Activated CD4-positive, alpha-beta T cell treated with anti-CD3 and anti-CD28 coated beads, Interleukin-2, amount 50 U/mL, for 48 hours (primary cell): ENCODE measurements at regions not wholly inside any gene's neighbourhood (a gene's known extent, or its start where the extent isn't known, plus 50 kb on each side); places are given as distances from the start of the nearest gene placed in this dataset.
"Not testable (repeated sequence)": the region's sequence is repeated elsewhere in the genome, so short reads cannot be mapped to it uniquely, and the experiment has no call there.

Source experiments
- DNase-seq, 2 experiments: peaks; one replicate each; pipeline ENCODE4 v3.0.0-alpha.2; 2020

- DNase-seq = not testable (repeated sequence)
Observed at GRCh38 chr2:172264820-172265219, 162.1 kb upstream of the DLX2 start.

GRCh38 chr2:172269507-172270244, 157.7 kb upstream of the ITGA6 start:
- DNase-seq = not testable (repeated sequence)

- no peak for DNase-seq
Observed at GRCh38 chr2:172270278-172271079, 156.9 kb upstream of the ITGA6 start.

- no peak for DNase-seq
Observed at GRCh38 chr2:172273910-172274571, 153.3 kb upstream of the ITGA6 start.

GRCh38 chr2:172275239-172275638, 152.1 kb upstream of the ITGA6 start:
- DNase-seq = no peak

- no peak for DNase-seq
Observed at GRCh38 chr2:172276961-172277360, 150.4 kb upstream of the ITGA6 start.

GRCh38 chr2:172278667-172279066, 148.7 kb upstream of the ITGA6 start:
- no peak for DNase-seq

GRCh38 chr2:172279214-172279613, 148.2 kb upstream of the ITGA6 start:
- DNase-seq = no peak

GRCh38 chr2:172279813-172280212, 147.6 kb upstream of the ITGA6 start:
- DNase-seq = no peak

GRCh38 chr2:172280571-172281361, 146.6 kb upstream of the ITGA6 start:
- no peak for DNase-seq

GRCh38 chr2:172281648-172282570, 145.5 kb upstream of the ITGA6 start:
- no peak for DNase-seq

GRCh38 chr2:172282944-172283343, 144.4 kb upstream of the ITGA6 start:
- no peak for DNase-seq

- no peak for DNase-seq
Observed at GRCh38 chr2:172283476-172283875, 143.9 kb upstream of the ITGA6 start.

- DNase-seq = no peak
Observed at GRCh38 chr2:172284209-172284608, 143.2 kb upstream of the ITGA6 start.

GRCh38 chr2:172285010-172285621, 142.3 kb upstream of the ITGA6 start:
- DNase-seq = no peak

- DNase-seq = no peak
Observed at GRCh38 chr2:172285760-172286159, 141.6 kb upstream of the ITGA6 start.

- DNase-seq = no peak
Observed at GRCh38 chr2:172287190-172287589, 140.2 kb upstream of the ITGA6 start.

- DNase-seq = no peak
Observed at GRCh38 chr2:172287605-172288315, 139.6 kb upstream of the ITGA6 start.

GRCh38 chr2:172288603-172289002, 138.8 kb upstream of the ITGA6 start:
- DNase-seq = peak; percentile 18 to 35

- DNase-seq = no peak
Observed at GRCh38 chr2:172293952-172294351, 133.4 kb upstream of the ITGA6 start.

GRCh38 chr2:172294983-172295382, 132.4 kb upstream of the ITGA6 start:
- DNase-seq = no peak
